Heart left ventricle (tissue), 13 donors: ENCODE measurements at regions not wholly inside any gene's neighbourhood (a gene's known extent, or its start where the extent isn't known, plus 50 kb on each side); places are given as distances from the start of the nearest gene placed in this dataset.

Experiments used
- CTCF ChIP-seq, 12 donors: fragments of 200-600 bp; sonication (generic) in 4 of 12; IDR thresholded peaks; one replicate each; pipeline versions ENCODE4 v1.5.0 to v1.8.0; 2018 to 2022; ENCODE audit warnings: antibody characterized with exemption in 12 of 12, mild to moderate bottlenecking in 5 of 12
- POLR2A ChIP-seq, 2 donors: fragments of 450-650 bp; IDR thresholded peaks; one replicate each; pipeline ENCODE4 v1.6.1; 2017; ENCODE audit warnings: antibody characterized with exemption in 2 of 2, mild to moderate bottlenecking in 2 of 2, moderate library complexity in 2 of 2
- donor health status: ischemic (EF 13 %, LVEDD 7.1; RV severe dilation, severe dysfunction).
- donor health status: DM: no; HTN: yes; CAD: no.
- donor health status: DM: no; HTN: no; CAD: no.
- donor health status: ischemic (EF 25% LVEDD 6.9; RV normal size, moderate dysfunction).
- donor health status: ischemic (EF 25% LVEDD 5.7; RV mildly dilated, moderate dysfunction).
- donor health status: ischemic (EF 35%, LVEDD 5.7; RV mildly dilated, moderate dysfunction).
- donor health status: nonischemic (EF 11% LVEDD 7.7; RV severe dilation, severe dysfunction).
- donor health status: DM: yes; HTN: yes; CAD: no.
- donor health status: PGD.
- donor health status: ischemic (EF 29% LVEDD 5.4; RV normal size, mild dysfunction).
- donor health status: nonischemic (EF 23%, LVEDD 6.1; RV moderate dilation, normal function).

GRCh38 chr20:7389216-7389615 lies 551.0 kb downstream of the HAO1 start:
- no peak for TF ChIP-seq CTCF (IDR thresholded peaks at IDR 0.05)
- no peak for TF ChIP-seq POLR2A (IDR thresholded peaks at IDR 0.05)
